ENCODE measurements at regions not wholly inside any gene's neighbourhood (a gene's known extent, or its start where the extent isn't known, plus 50 kb on each side); places are given as distances from the start of the nearest gene placed in this dataset.
"Not testable (repeated sequence)": the region's sequence is repeated elsewhere in the genome, so short reads cannot be mapped to it uniquely, and the experiment has no call there.

GRCh38 chrX:125533352-125533751 lies 213.7 kb downstream of the TEX13C start:
- H3K4me3 ChIP-seq (ENCODE audit: low read depth, low read length), result no peak overlapping the region
- TF ChIP-seq CTCF (IDR thresholded peaks at IDR 0.05; ENCODE audit: low read depth, low read length), result no peak

GRCh38 chrX:125544031-125544660 lies 224.5 kb downstream of the TEX13C start:
- no peak overlapping the region for H3K4me3 ChIP-seq (ENCODE audit: low read depth, low read length)
- TF ChIP-seq CTCF (IDR thresholded peaks at IDR 0.05; ENCODE audit: low read depth, low read length), result no peak

- H3K4me3 ChIP-seq (ENCODE audit: low read depth, low read length), result no peak overlapping the region
- no peak for TF ChIP-seq CTCF (IDR thresholded peaks at IDR 0.05; ENCODE audit: low read depth, low read length)
Observed at GRCh38 chrX:125544856-125545255, 225.2 kb downstream of the TEX13C start.

- H3K4me3 ChIP-seq (ENCODE audit: low read depth, low read length), result no peak overlapping the region
Observed at GRCh38 chrX:125577479-125577878, 257.8 kb downstream of the TEX13C start.

GRCh38 chrX:125604448-125604847 lies 284.8 kb downstream of the TEX13C start:
- no peak overlapping the region for H3K4me3 ChIP-seq (ENCODE audit: low read depth, low read length)
- no peak for TF ChIP-seq CTCF (IDR thresholded peaks at IDR 0.05; ENCODE audit: low read depth, low read length)

More at GRCh38 chrX:125577479-125577878, 257.8 kb downstream of the TEX13C start:
- no peak for TF ChIP-seq CTCF (IDR thresholded peaks at IDR 0.05; ENCODE audit: low read depth, low read length)

GRCh38 chrX:125605145-125605544 lies 285.5 kb downstream of the TEX13C start:
- H3K4me3 ChIP-seq (ENCODE audit: low read depth, low read length), result no peak overlapping the region
- TF ChIP-seq CTCF (IDR thresholded peaks at IDR 0.05; ENCODE audit: low read depth, low read length), result no peak

GRCh38 chrX:125614591-125615343 lies 295.1 kb downstream of the TEX13C start:
- not testable (repeated sequence) for H3K4me3 ChIP-seq (ENCODE audit: low read depth, low read length)
